ENCODE measurements at regions not wholly inside any gene's neighbourhood (a gene's known extent, or its start where the extent isn't known, plus 50 kb on each side); places are given as distances from the start of the nearest gene placed in this dataset.

- 55 to 63% methylated on average over 2 of the region's 2 CpGs for WGBS, 2 donors
Measured at GRCh38 chr4:189494407-189494806, 446.3 kb upstream of the FRG1 start.

GRCh38 chr4:189497516-189497915 lies 443.2 kb upstream of the FRG1 start:
- no peaks in the 10 kb centered on the region for H3K4me1 ChIP-seq
- 58 to 62% methylated on average over 6 of the region's 6 CpGs for WGBS, 2 donors

More at GRCh38 chr4:189494407-189494806, 446.3 kb upstream of the FRG1 start:
- Histone ChIP-seq H3K4me1 (no peaks in the 10 kb centered on the region), H3K4me3 (no peak overlapping the region), H3K36me3 (no peaks in the 10 kb centered on the region), H3K27ac (no peak overlapping the region), H3K9me3 (peaks cover 0 to 5% (median 0%) of the 10 kb centered on the region in 4 donors), H3K27me3 (no peaks in the 10 kb centered on the region)
- DNase-seq (ENCODE audit: low spot score in 2 of 2) = no peak
- TF ChIP-seq EP300 (IDR thresholded peaks at IDR 0.05) = no peak
- TF ChIP-seq CTCF (IDR thresholded peaks at IDR 0.05) = no peak
- no peak for TF ChIP-seq POLR2A (IDR thresholded peaks at IDR 0.05)

GRCh38 chr4:189497996-189498395 lies 442.7 kb upstream of the FRG1 start:
- Histone ChIP-seq H3K36me3 (no peaks in the 10 kb centered on the region), H3K27me3 (no peaks in the 10 kb centered on the region), H3K4me3 (no peak overlapping the region), H3K9me3 (no peaks in the 10 kb centered on the region), H3K4me1 (no peaks in the 10 kb centered on the region), H3K27ac (no peak overlapping the region)
- TF ChIP-seq CTCF (IDR thresholded peaks at IDR 0.05) (no peak), POLR2A (IDR thresholded peaks at IDR 0.05) (no peak), EP300 (IDR thresholded peaks at IDR 0.05) (no peak)
- DNase-seq (ENCODE audit: low spot score in 2 of 2) = no peak
- 91 to 96% methylated on average over 10 of the region's 10 CpGs for WGBS, 2 donors

More at GRCh38 chr4:189497516-189497915, 443.2 kb upstream of the FRG1 start:
- Histone ChIP-seq H3K27me3 (no peaks in the 10 kb centered on the region), H3K36me3 (no peaks in the 10 kb centered on the region), H3K9me3 (no peaks in the 10 kb centered on the region), H3K4me3 (no peak overlapping the region), H3K27ac (no peak overlapping the region)
- no peak for TF ChIP-seq CTCF (IDR thresholded peaks at IDR 0.05)
- no peak for TF ChIP-seq EP300 (IDR thresholded peaks at IDR 0.05)
- TF ChIP-seq POLR2A (IDR thresholded peaks at IDR 0.05) = no peak
- DNase-seq (ENCODE audit: low spot score in 2 of 2) = no peak

DNA sequence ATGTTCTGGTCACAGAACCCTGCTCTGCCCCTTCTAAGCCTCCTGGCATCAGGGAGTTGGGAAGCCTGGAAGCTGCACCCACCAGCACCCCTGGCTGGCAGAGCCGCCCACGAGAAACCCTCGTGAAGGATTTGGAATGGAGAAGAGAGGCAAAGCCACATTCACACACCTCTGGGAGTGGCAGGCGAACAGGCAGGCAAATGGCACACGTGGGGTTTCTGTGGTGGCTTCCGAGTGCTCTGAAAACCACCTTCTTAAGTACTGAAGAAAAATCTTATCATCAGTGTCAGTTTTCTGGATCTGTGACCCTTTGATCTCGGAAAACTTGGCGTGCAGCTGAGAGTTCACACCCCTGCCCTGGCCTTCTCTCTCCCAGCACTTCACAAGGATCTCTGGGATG lies 442.2 kb upstream of the FRG1 start:
- Histone ChIP-seq H3K27ac (no peak overlapping the region), H3K9me3 (no peaks in the 10 kb centered on the region), H3K36me3 (no peaks in the 10 kb centered on the region), H3K27me3 (no peaks in the 10 kb centered on the region), H3K4me3 (no peak overlapping the region), H3K4me1 (no peaks in the 10 kb centered on the region)
- TF ChIP-seq EP300 (IDR thresholded peaks at IDR 0.05) = no peak
- TF ChIP-seq POLR2A (IDR thresholded peaks at IDR 0.05) = no peak
- 61 to 65% methylated on average over 8 of the region's 8 CpGs for WGBS, 2 donors
- no peak for DNase-seq (ENCODE audit: low spot score in 2 of 2)

DNA sequence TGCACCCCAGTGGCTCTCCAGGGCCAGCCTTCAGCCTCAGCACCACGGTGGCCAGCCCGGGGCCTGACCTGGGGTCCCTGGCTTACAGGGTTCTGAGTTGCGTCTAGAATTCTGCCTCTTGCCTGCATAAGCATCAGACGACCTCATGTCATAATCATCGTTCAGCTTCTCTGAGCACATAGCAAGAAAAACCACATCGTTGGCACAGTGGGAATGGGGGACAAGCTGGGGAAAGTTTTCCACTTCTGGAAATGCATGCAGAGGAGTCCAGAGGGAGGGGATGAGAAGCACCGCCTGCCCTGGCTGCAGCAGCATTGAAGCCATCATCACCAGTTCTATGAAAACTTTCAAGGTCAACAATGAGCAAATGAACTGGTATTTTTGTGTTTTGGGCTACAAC lies 441.0 kb upstream of the FRG1 start:
- H3K27ac ChIP-seq = no peak overlapping the region
- H3K4me1 ChIP-seq = no peaks in the 10 kb centered on the region
- no peaks in the 10 kb centered on the region for H3K9me3 ChIP-seq
- H3K27me3 ChIP-seq = no peaks in the 10 kb centered on the region
- 63 to 71% methylated on average over 7 of the region's 7 CpGs for WGBS, 2 donors
- no peak overlapping the region for H3K4me3 ChIP-seq
- no peak for DNase-seq (ENCODE audit: low spot score in 2 of 2)
- no peaks in the 10 kb centered on the region for H3K36me3 ChIP-seq
- no peak for TF ChIP-seq POLR2A (IDR thresholded peaks at IDR 0.05)
- no peak for TF ChIP-seq EP300 (IDR thresholded peaks at IDR 0.05)
- no peak for TF ChIP-seq CTCF (IDR thresholded peaks at IDR 0.05)

- DNase-seq (ENCODE audit: low spot score in 2 of 2) = no peak
- H3K27ac ChIP-seq = no peak overlapping the region
- WGBS, 2 donors = 85 to 86% methylated on average over 5 of the region's 5 CpGs
- no peaks in the 10 kb centered on the region for H3K9me3 ChIP-seq
- H3K4me3 ChIP-seq = no peak overlapping the region
- no peaks in the 10 kb centered on the region for H3K27me3 ChIP-seq
- TF ChIP-seq CTCF (IDR thresholded peaks at IDR 0.05) = no peak
- TF ChIP-seq POLR2A (IDR thresholded peaks at IDR 0.05) = no peak
- no peaks in the 10 kb centered on the region for H3K36me3 ChIP-seq
- no peaks in the 10 kb centered on the region for H3K4me1 ChIP-seq
Measured at GRCh38 chr4:189500970-189501369, 439.7 kb upstream of the FRG1 start.
